Kidney (tissue), 13 donors: ENCODE measurements at regions not wholly inside any gene's neighbourhood (a gene's known extent, or its start where the extent isn't known, plus 50 kb on each side); places are given as distances from the start of the nearest gene placed in this dataset.

Experiments used
- DNase-seq, 5 donors: peaks; one replicate each; pipeline ENCODE4 v3.0.0-alpha.2; 2013 to 2020
- FAIRE-seq: peaks from 2 replicates; lab custom pipeline; 2012; peaks lifted over from hg19 to GRCh38; lab: Jason Lieb, UNC
- H3K27ac ChIP-seq, 2 donors: one replicate each; pipeline ENCODE4 v1.7.0; 2013; ENCODE audit warnings: low read depth in 2 of 2, low read length in 2 of 2, inconsistent platforms in 1 of 2
- H3K27me3 ChIP-seq: one replicate; pipeline ENCODE4 v1.7.1; 2013; ENCODE audit warnings: low read length, inconsistent platforms; ENCODE audit not compliant: control insufficient read depth, insufficient read depth
- H3K36me3 ChIP-seq, 3 donors: one replicate each; pipeline versions ENCODE4 v1.7.0 to v1.7.1; 2013; ENCODE audit warnings: low read length in 3 of 3, control low read depth in 1 of 3, inconsistent platforms in 1 of 3; ENCODE audit not compliant: insufficient read depth in 3 of 3, control insufficient read depth in 2 of 3
- H3K4me1 ChIP-seq, 3 donors: one replicate each; pipeline versions ENCODE4 v1.7.0 to v1.7.1; 2013; ENCODE audit warnings: low read length in 3 of 3, inconsistent platforms in 1 of 3, low read depth in 1 of 3; ENCODE audit not compliant: control insufficient read depth in 2 of 3, insufficient read depth in 2 of 3
- H3K4me3 ChIP-seq, 3 donors: one replicate each; pipeline versions ENCODE4 v1.7.0 to v1.8.1; 2013; ENCODE audit warnings: low read length in 3 of 3, control low read depth in 1 of 3, inconsistent platforms in 1 of 3
- H3K9ac ChIP-seq, 3 donors: one replicate each; pipeline versions ENCODE4 v1.7.0 to v1.7.1; 2013; ENCODE audit warnings: low read length in 3 of 3, control low read depth in 1 of 3, inconsistent platforms in 1 of 3
- H3K9me3 ChIP-seq, 3 donors: one replicate each; pipeline versions ENCODE4 v1.7.0 to v1.7.1; 2013; ENCODE audit warnings: low read length in 3 of 3, control low read depth in 1 of 3, inconsistent platforms in 1 of 3; ENCODE audit not compliant: control insufficient read depth in 2 of 3, insufficient read depth in 1 of 3
- CTCF ChIP-seq: IDR thresholded peaks from 3 replicates; pipeline ENCODE4 v1.5.1; 2012; ENCODE audit warnings: mild to moderate bottlenecking, moderate library complexity, borderline replicate concordance; ENCODE audit not compliant: insufficient read depth; ENCODE audit errors: extremely low read depth
- intact Hi-C: fragments of 100-400 bp; cut with DNase I; formaldehyde crosslinking; loops from one replicate; pipeline ENCODE4 v1.11.1; 2022
- donor health status: control.
- donor health status: control.
- donor health status: control.
- donor health status: control.
- donor health status: control.
- donor health status: DM: yes; HTN: yes; CAD: no.
- donor health status: Normal renal cell carcinoma (clear cell type).

DNA sequence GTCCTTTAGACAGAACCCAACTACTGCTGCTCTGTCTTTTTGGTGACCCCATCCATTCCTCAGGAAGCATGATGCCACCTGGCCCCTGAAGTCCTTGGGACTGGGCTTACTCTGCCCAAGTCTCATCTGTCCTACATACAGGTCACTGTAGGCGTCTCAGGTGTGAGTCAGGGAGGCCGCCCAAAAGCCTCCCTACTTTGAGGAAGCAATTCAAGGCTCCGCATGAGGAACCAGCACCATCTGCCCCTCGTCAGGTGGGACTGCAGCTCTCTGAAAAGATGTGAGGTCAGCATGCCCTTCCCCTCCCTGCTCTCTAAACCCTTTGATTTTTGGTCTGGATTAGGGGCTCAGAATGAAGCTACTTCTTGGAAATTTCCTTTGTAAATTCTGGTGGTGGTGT, 354.8 kb downstream of the CXCL12 start:
- no peak for TF ChIP-seq CTCF
- no peaks in the 10 kb centered on the region for H3K4me1 ChIP-seq
- H3K4me3 ChIP-seq = no peak overlapping the region
- no peaks in the 10 kb centered on the region for H3K27me3 ChIP-seq
- FAIRE-seq (no peak), DNase-seq (peak in 1 of 5 donors; percentile 53)
- no peaks in the 10 kb centered on the region for H3K9me3 ChIP-seq
- intact Hi-C loops = no loop called here
- no peak overlapping the region for H3K9ac ChIP-seq
- no peaks in the 10 kb centered on the region for H3K36me3 ChIP-seq
- H3K27ac ChIP-seq = no peak overlapping the region

- H3K4me1 ChIP-seq = no peaks in the 10 kb centered on the region
- H3K27ac ChIP-seq = no peak overlapping the region
- H3K36me3 ChIP-seq = no peaks in the 10 kb centered on the region
- DNase-seq (no peak), FAIRE-seq (no peak)
- peaks cover 0 to 7% (median 0%) of the 10 kb centered on the region in 3 donors for H3K9me3 ChIP-seq
- no peak for TF ChIP-seq CTCF
- no peaks in the 10 kb centered on the region for H3K27me3 ChIP-seq
- no peak overlapping the region for H3K4me3 ChIP-seq
- H3K9ac ChIP-seq = no peak overlapping the region
- intact Hi-C loops = no loop called here
These were observed 356.3 kb downstream of the CXCL12 start for GRCh38 chr10:44028384-44029137.

GRCh38 chr10:44024356-44025116, 360.4 kb downstream of the CXCL12 start:
- peaks cover 0 to 7% (median 0%) of the 10 kb centered on the region in 3 donors for H3K9me3 ChIP-seq
- TF ChIP-seq CTCF = no peak
- DNase-seq (no peak), FAIRE-seq (no peak)
- intact Hi-C loops = no loop called here
- H3K27me3 ChIP-seq = no peaks in the 10 kb centered on the region
- no peak overlapping the region for H3K9ac ChIP-seq
- no peaks in the 10 kb centered on the region for H3K4me1 ChIP-seq
- H3K27ac ChIP-seq = no peak overlapping the region
- no peaks in the 10 kb centered on the region for H3K36me3 ChIP-seq
- no peak overlapping the region for H3K4me3 ChIP-seq
